Nephron (organoid): ENCODE measurements at regions not wholly inside any gene's neighbourhood (a gene's known extent, or its start where the extent isn't known, plus 50 kb on each side); places are given as distances from the start of the nearest gene placed in this dataset.

Experiments used
- H3K27ac Mint-ChIP-seq, 3 experiments: 2 replicates each; pipeline ENCODE4 v1.8.0; 2020; ENCODE audit warnings: mixed read lengths in 3 of 3, mild to moderate bottlenecking in 2 of 3, moderate library complexity in 1 of 3
- H3K27me3 Mint-ChIP-seq: 2 replicates; pipeline ENCODE4 v1.8.0; 2021; ENCODE audit warnings: low read depth, mild to moderate bottlenecking, moderate library complexity, mixed read lengths
- H3K36me3 Mint-ChIP-seq: 2 replicates; pipeline ENCODE4 v1.8.0; 2020; ENCODE audit warnings: low read depth, mixed read lengths
- H3K4me1 Mint-ChIP-seq: 2 replicates; pipeline ENCODE4 v1.8.0; 2020; ENCODE audit warnings: mixed read lengths
- H3K4me3 Mint-ChIP-seq, 3 experiments: 2 replicates each; pipeline ENCODE4 v1.8.0; 2020; ENCODE audit warnings: mild to moderate bottlenecking in 3 of 3, mixed read lengths in 3 of 3, moderate library complexity in 2 of 3
- H3K9me3 Mint-ChIP-seq: 2 replicates; pipeline ENCODE4 v1.8.0; 2020; ENCODE audit warnings: mixed read lengths
- CTCF ChIP-seq, 3 experiments: fragments of 200-600 bp; sonication (generic); IDR thresholded peaks; one replicate each; pipeline ENCODE4 v1.5.0; 2021; ENCODE audit warnings: antibody characterized with exemption in 3 of 3; ENCODE audit not compliant: unreplicated experiment in 3 of 3

DNA sequence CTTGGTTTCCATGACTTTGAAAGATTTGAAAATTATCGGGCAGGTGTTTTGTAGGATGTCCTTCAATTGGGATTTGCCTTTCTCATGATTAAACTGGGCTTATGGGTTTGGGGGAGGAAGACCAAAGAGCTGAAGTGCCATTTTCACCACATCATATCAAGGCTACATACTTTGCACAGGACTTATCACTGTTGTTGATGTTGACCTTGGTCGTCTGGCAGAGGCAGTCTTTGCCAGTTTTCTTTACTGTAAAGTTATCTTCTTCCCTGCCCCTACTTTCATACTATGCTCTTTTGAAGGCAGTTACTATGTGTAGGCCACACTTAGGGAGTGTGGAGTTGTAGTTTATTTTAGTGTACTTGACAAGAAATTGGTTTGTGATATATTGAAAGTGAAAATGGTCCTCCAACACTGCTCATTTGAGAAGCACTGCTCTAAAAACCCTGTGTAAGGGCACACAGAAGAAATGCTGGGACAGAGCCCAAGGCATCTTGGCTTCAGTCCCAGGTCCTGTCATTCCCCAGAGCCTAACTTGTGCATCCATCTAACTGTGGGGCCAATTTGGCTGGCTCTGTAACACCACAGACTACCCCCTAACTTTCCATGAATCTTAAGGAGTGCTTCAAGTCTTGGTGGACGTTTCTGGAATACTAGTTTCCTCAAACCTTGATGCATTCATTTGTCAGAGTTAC, 384.9 kb downstream of the KCNRG start:
- H3K4me1 Mint-ChIP-seq, result peaks cover 46% of the 10 kb centered on the region
- peaks cover 4% of the 10 kb centered on the region for H3K36me3 Mint-ChIP-seq
- H3K4me3 Mint-ChIP-seq, result no peak overlapping the region
- peak overlapping the region; percentile 60 to 72 (median 71) for H3K27ac Mint-ChIP-seq
- no peak for TF ChIP-seq CTCF (IDR thresholded peaks at IDR 0.05; ENCODE audit: unreplicated experiment in 3 of 3)
- no peaks in the 10 kb centered on the region for H3K27me3 Mint-ChIP-seq
- H3K9me3 Mint-ChIP-seq, result peaks cover 2% of the 10 kb centered on the region

GRCh38 chr13:50401049-50401505, 385.8 kb downstream of the KCNRG start:
- Mint-ChIP-seq H3K27me3 (no peaks in the 10 kb centered on the region), H3K27ac (peak overlapping the region in 2 of 3 experiments; percentile 72 to 82), H3K4me3 (no peak overlapping the region), H3K4me1 (peaks cover 39% of the 10 kb centered on the region), H3K36me3 (peaks cover 4% of the 10 kb centered on the region), H3K9me3 (peaks cover 2% of the 10 kb centered on the region)
- no peak for TF ChIP-seq CTCF (IDR thresholded peaks at IDR 0.05; ENCODE audit: unreplicated experiment in 3 of 3)

GRCh38 chr13:50401721-50402465, 386.6 kb downstream of the KCNRG start:
- Mint-ChIP-seq H3K36me3 (peaks cover 4% of the 10 kb centered on the region), H3K4me3 (no peak overlapping the region), H3K9me3 (peaks cover 2% of the 10 kb centered on the region), H3K27ac (peak overlapping the region; percentile 12 to 82 (median 72)), H3K27me3 (peaks cover 2% of the 10 kb centered on the region), H3K4me1 (peaks cover 42% of the 10 kb centered on the region)
- no peak for TF ChIP-seq CTCF (IDR thresholded peaks at IDR 0.05; ENCODE audit: unreplicated experiment in 3 of 3)

GRCh38 chr13:50403311-50403710, 388.1 kb downstream of the KCNRG start:
- peaks cover 50% of the 10 kb centered on the region for H3K4me1 Mint-ChIP-seq
- TF ChIP-seq CTCF (IDR thresholded peaks at IDR 0.05; ENCODE audit: unreplicated experiment in 3 of 3), result no peak
- H3K9me3 Mint-ChIP-seq, result no peaks in the 10 kb centered on the region
- H3K27me3 Mint-ChIP-seq, result peaks cover 3% of the 10 kb centered on the region
- H3K36me3 Mint-ChIP-seq, result peaks cover 4% of the 10 kb centered on the region
- H3K4me3 Mint-ChIP-seq, result no peak overlapping the region
- H3K27ac Mint-ChIP-seq, result no peak overlapping the region

DNA sequence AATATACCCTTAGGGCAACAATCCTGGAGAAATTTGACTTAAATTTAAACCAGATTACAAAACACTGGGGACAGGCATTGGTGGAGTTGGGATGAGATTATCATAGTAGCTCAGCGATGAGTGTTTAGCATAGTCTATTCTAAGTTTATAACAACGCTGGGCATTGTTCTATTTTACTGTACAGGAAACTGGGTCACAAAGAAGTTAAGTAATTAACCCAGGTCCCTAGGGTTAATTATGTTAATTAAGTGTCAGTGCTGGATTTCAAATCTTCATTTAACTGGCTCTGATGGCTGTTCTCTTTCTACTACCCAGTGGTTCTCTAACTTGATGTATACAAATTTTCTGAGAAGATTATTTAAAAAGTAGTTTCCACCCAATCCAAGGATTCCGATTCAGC, 388.9 kb downstream of the KCNRG start:
- H3K4me1 Mint-ChIP-seq, result peaks cover 48% of the 10 kb centered on the region
- H3K4me3 Mint-ChIP-seq, result no peak overlapping the region
- H3K36me3 Mint-ChIP-seq, result no peaks in the 10 kb centered on the region
- TF ChIP-seq CTCF (IDR thresholded peaks at IDR 0.05; ENCODE audit: unreplicated experiment in 3 of 3), result no peak
- peaks cover 3% of the 10 kb centered on the region for H3K27me3 Mint-ChIP-seq
- no peak overlapping the region for H3K27ac Mint-ChIP-seq
- no peaks in the 10 kb centered on the region for H3K9me3 Mint-ChIP-seq
